Smooth muscle cell (in vitro differentiated cells): ENCODE measurements at regions not wholly inside any gene's neighbourhood (a gene's known extent, or its start where the extent isn't known, plus 50 kb on each side); places are given as distances from the start of the nearest gene placed in this dataset.

Experiments used
- DNase-seq: peaks from one replicate; lab custom pipeline; 2025; ENCODE audit not compliant: unreplicated experiment; lab: John Stamatoyannopoulos, UW
- H2AFZ ChIP-seq: fragments of 200-600 bp; sonication (generic); 2 replicates; pipeline ENCODE4 v1.6.0; 2016; ENCODE audit warnings: antibody characterized with exemption, low read depth, mild to moderate bottlenecking
- H3F3A ChIP-seq: fragments of 200-600 bp; sonication (generic); 2 replicates; pipeline ENCODE4 v1.6.0; 2017; ENCODE audit warnings: antibody characterized with exemption, low read depth
- H3K27ac ChIP-seq: fragments of 200-600 bp; sonication (generic); 2 replicates; pipeline ENCODE4 v1.5.1; 2016; ENCODE audit warnings: low read depth, mild to moderate bottlenecking
- H3K27me3 ChIP-seq: fragments of 200-600 bp; sonication (generic); 2 replicates; pipeline ENCODE4 v1.6.1; 2016; ENCODE audit warnings: low read depth, mild to moderate bottlenecking
- H3K36me3 ChIP-seq: fragments of 200-600 bp; sonication (generic); 2 replicates; pipeline ENCODE4 v1.5.1; 2016; ENCODE audit warnings: low read depth
- H3K4me1 ChIP-seq: fragments of 200-600 bp; sonication (generic); 2 replicates; pipeline ENCODE4 v1.5.1; 2016; ENCODE audit warnings: low read depth
- H3K4me2 ChIP-seq: fragments of 200-600 bp; sonication (generic); 2 replicates; pipeline ENCODE4 v1.6.0; 2016; ENCODE audit warnings: mild to moderate bottlenecking
- H3K4me3 ChIP-seq: fragments of 200-600 bp; sonication (generic); 2 replicates; pipeline ENCODE4 v1.5.1; 2016; ENCODE audit warnings: mild to moderate bottlenecking
- H3K79me2 ChIP-seq: fragments of 200-600 bp; sonication (generic); 2 replicates; pipeline ENCODE4 v1.6.0; 2016; ENCODE audit warnings: low read depth, mild to moderate bottlenecking
- H3K9ac ChIP-seq: fragments of 200-600 bp; sonication (generic); 2 replicates; pipeline ENCODE4 v1.6.0; 2016; ENCODE audit warnings: low read depth
- H3K9me3 ChIP-seq: fragments of 200-600 bp; sonication (generic); replicated peaks from 2 replicates; pipeline ENCODE4 v1.5.1; 2016; ENCODE audit warnings: low read depth
- H4K20me1 ChIP-seq: fragments of 200-600 bp; sonication (generic); 2 replicates; pipeline ENCODE4 v1.6.0; 2016; ENCODE audit warnings: low read depth
- CTCF ChIP-seq: fragments of 200-600 bp; sonication (generic); IDR thresholded peaks from 2 replicates; pipeline ENCODE4 v1.5.1; 2017; ENCODE audit warnings: borderline replicate concordance, mild to moderate bottlenecking, antibody characterized with exemption; ENCODE audit not compliant: insufficient read depth, poor library complexity, severe bottlenecking
- WGBS: methylation state at CpG from one replicate; pipeline ENCODE4 v1.1.7; 2016; ENCODE audit warnings: low lambda C conversion rate; 5-methylcytosine and 5-hydroxymethylcytosine counted together

GRCh38 chr2:31729065-31729439, 148.3 kb upstream of the SRD5A2 start:
- H3K9ac ChIP-seq = no peak overlapping the region
- no peaks in the 10 kb centered on the region for H3K4me1 ChIP-seq
- no peak overlapping the region for H3K4me3 ChIP-seq
- no peaks in the 10 kb centered on the region for H3K36me3 ChIP-seq
- no peak for TF ChIP-seq CTCF
- H3K27ac ChIP-seq = no peak overlapping the region
- no peak for DNase-seq
- no peak overlapping the region for H2AFZ ChIP-seq
- no peak overlapping the region for H3K4me2 ChIP-seq
- H3K79me2 ChIP-seq = no peaks in the 10 kb centered on the region
- no peaks in the 10 kb centered on the region for H4K20me1 ChIP-seq
- no peaks in the 10 kb centered on the region for H3K9me3 ChIP-seq
- H3F3A ChIP-seq = no peaks in the 10 kb centered on the region
- no peaks in the 10 kb centered on the region for H3K27me3 ChIP-seq
- WGBS = 92% methylated on average over 2 of the region's 2 CpGs

- H3F3A ChIP-seq = no peaks in the 10 kb centered on the region
- DNase-seq = no peak
- no peaks in the 10 kb centered on the region for H3K9me3 ChIP-seq
- no peaks in the 10 kb centered on the region for H3K36me3 ChIP-seq
- no peak overlapping the region for H3K9ac ChIP-seq
- no peaks in the 10 kb centered on the region for H4K20me1 ChIP-seq
- no peak overlapping the region for H3K4me3 ChIP-seq
- no peak overlapping the region for H3K4me2 ChIP-seq
- no peak overlapping the region for H2AFZ ChIP-seq
- H3K27me3 ChIP-seq = no peaks in the 10 kb centered on the region
- 89% methylated on average over 2 of the region's 2 CpGs for WGBS
- TF ChIP-seq CTCF = no peak
- no peaks in the 10 kb centered on the region for H3K4me1 ChIP-seq
- no peaks in the 10 kb centered on the region for H3K79me2 ChIP-seq
- no peak overlapping the region for H3K27ac ChIP-seq
Measured at GRCh38 chr2:31728406-31729064, 147.8 kb upstream of the SRD5A2 start.

- Histone ChIP-seq H3K79me2 (no peaks in the 10 kb centered on the region), H3K4me3 (no peak overlapping the region), H3K36me3 (no peaks in the 10 kb centered on the region), H3K27me3 (no peaks in the 10 kb centered on the region), H2AFZ (no peak overlapping the region), H3K27ac (no peak overlapping the region), H3K9me3 (no peaks in the 10 kb centered on the region), H3K4me2 (no peak overlapping the region), H3K4me1 (no peaks in the 10 kb centered on the region), H3K9ac (no peak overlapping the region), H4K20me1 (no peaks in the 10 kb centered on the region), H3F3A (no peaks in the 10 kb centered on the region)
- TF ChIP-seq CTCF = no peak
- WGBS = 95% methylated on average over 2 of the region's 2 CpGs
- no peak for DNase-seq
Measured at GRCh38 chr2:31726457-31726856, 145.7 kb upstream of the SRD5A2 start.

GRCh38 chr2:31725444-31725843, 144.7 kb upstream of the SRD5A2 start:
- Histone ChIP-seq H3K9me3 (no peaks in the 10 kb centered on the region), H3F3A (no peaks in the 10 kb centered on the region), H3K79me2 (no peaks in the 10 kb centered on the region), H4K20me1 (no peaks in the 10 kb centered on the region), H3K27ac (no peak overlapping the region), H3K4me2 (no peak overlapping the region), H3K9ac (no peak overlapping the region), H3K4me3 (no peak overlapping the region), H3K27me3 (no peaks in the 10 kb centered on the region), H3K36me3 (no peaks in the 10 kb centered on the region), H3K4me1 (no peaks in the 10 kb centered on the region), H2AFZ (no peak overlapping the region)
- WGBS = 91% methylated on average over 3 of the region's 3 CpGs
- no peak for DNase-seq
- TF ChIP-seq CTCF = no peak
